Ishikawa (cell line): ENCODE measurements at regions not wholly inside any gene's neighbourhood (a gene's known extent, or its start where the extent isn't known, plus 50 kb on each side); places are given as distances from the start of the nearest gene placed in this dataset.

ENCODE experiments used
- CEBPB ChIP-seq: IDR thresholded peaks from 2 replicates; pipeline ENCODE4 v1.6.1; 2012
- CREB1 ChIP-seq: IDR thresholded peaks from 2 replicates; pipeline ENCODE4 v1.6.1; 2012; ENCODE audit warnings: low read depth
- EGR1 ChIP-seq: IDR thresholded peaks from 2 replicates; pipeline ENCODE4 v1.6.1; 2012
- EP300 ChIP-seq: IDR thresholded peaks from 2 replicates; pipeline ENCODE4 v1.6.1; 2012; ENCODE audit warnings: borderline replicate concordance
- FOXM1 ChIP-seq: IDR thresholded peaks from 2 replicates; pipeline ENCODE4 v1.6.1; 2012; ENCODE audit warnings: low read depth, borderline replicate concordance
- NFIC ChIP-seq: IDR thresholded peaks from 2 replicates; pipeline ENCODE4 v1.6.1; 2012
- RAD21 ChIP-seq: IDR thresholded peaks from 2 replicates; pipeline ENCODE4 v1.6.1; 2012; ENCODE audit warnings: low read depth
- TAF1 ChIP-seq: IDR thresholded peaks from 2 replicates; pipeline ENCODE4 v1.6.1; 2012; ENCODE audit warnings: low read depth, mild to moderate bottlenecking
- TCF12 ChIP-seq: IDR thresholded peaks from 2 replicates; pipeline ENCODE4 v1.6.1; 2012; ENCODE audit warnings: low read depth
- TEAD4 ChIP-seq: IDR thresholded peaks from 2 replicates; pipeline ENCODE4 v1.6.1; 2012
- YY1 ChIP-seq: IDR thresholded peaks from 2 replicates; pipeline ENCODE4 v1.6.1; 2012; ENCODE audit warnings: low read depth
- ZBTB7A ChIP-seq: IDR thresholded peaks from 2 replicates; pipeline ENCODE4 v1.6.1; 2012; ENCODE audit warnings: low read depth
- TF ChIP-seq, protein P1 (sequence below): IDR thresholded peaks from 2 replicates; pipeline ENCODE4 v1.6.1; 2012
- TF ChIP-seq, protein P2 (sequence below): IDR thresholded peaks from 2 replicates; pipeline ENCODE4 v1.6.1; 2012
- TF ChIP-seq, protein P3 (sequence below): IDR thresholded peaks from 2 replicates; pipeline ENCODE4 v1.6.1; 2012; ENCODE audit warnings: low read depth, mild to moderate bottlenecking

DNA sequence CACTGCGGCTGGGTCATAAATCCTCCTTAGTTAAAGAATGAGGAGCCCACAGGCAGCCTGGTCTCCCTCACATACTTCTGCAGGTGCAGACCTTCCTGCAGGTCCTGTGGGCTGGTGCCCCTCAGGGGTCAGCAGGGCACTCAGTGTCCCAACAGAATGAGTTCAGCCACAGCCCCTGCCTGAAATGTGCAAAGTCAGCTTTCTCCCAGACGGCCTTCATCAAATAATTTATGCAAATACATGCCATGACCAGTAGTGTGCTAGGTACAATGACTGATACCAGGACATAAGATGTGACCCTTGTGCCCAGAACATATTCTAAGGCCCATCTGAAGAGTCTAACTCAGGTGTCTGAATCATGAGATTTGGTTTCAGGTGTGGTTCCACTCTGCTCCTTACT, 703.4 kb downstream of the TBC1D22A start:
- TF ChIP-seq TAF1: no peak
- no peak for TF ChIP-seq CEBPB
- no peak for TF ChIP-seq EGR1
- TF ChIP-seq, protein P1, sequence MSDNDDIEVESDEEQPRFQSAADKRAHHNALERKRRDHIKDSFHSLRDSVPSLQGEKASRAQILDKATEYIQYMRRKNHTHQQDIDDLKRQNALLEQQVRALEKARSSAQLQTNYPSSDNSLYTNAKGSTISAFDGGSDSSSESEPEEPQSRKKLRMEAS: no peak
- no peak for TF ChIP-seq RAD21
- TF ChIP-seq FOXM1: no peak
- TF ChIP-seq ZBTB7A: no peak

DNA sequence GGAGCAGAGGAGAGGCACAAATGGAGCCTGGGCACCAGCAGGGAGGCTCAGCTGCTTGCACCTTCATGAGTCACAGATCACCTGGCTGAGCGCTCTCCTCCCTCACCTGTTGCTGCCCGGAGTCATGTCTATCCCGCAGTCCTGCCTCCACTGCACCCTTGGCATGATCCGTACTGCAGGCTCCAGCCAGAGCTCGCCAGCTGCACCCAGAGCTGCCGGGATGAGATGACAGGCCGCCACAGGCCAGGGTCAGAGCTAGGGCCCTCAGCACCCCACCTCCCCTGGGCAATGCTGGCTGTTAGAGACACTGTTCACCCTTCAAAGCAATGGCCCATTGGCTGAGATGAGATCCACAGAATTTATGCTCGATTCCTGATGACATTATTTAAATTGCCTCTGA, 702.8 kb downstream of the TBC1D22A start:
- TF ChIP-seq, protein P2, sequence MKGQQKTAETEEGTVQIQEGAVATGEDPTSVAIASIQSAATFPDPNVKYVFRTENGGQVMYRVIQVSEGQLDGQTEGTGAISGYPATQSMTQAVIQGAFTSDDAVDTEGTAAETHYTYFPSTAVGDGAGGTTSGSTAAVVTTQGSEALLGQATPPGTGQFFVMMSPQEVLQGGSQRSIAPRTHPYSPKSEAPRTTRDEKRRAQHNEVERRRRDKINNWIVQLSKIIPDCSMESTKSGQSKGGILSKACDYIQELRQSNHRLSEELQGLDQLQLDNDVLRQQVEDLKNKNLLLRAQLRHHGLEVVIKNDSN: no peak
- no peak for TF ChIP-seq TAF1

DNA sequence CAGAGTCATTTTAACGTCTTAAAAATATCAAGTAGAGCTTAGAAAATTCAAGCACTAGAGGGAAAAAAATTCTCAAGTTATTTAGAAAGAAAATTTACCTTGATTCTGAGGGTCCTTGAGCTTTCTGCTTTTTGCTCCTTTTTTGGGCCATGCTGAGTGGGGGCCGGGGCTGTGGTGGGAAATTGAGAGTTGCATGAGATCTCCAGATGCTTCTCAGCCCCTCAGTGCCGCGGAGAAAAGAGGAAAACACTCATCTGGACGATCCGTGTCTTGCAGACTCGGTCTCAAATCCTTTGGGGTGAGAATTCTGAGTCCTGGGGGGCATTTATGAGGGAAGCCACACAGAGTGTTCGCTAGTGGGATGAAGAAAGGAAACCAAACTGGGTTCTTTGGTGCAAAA, 700.8 kb downstream of the TBC1D22A start:
- TF ChIP-seq RAD21 (no peak), CREB1 (no peak), YY1 (no peak), EGR1 (no peak)
- TF ChIP-seq, protein P3, sequence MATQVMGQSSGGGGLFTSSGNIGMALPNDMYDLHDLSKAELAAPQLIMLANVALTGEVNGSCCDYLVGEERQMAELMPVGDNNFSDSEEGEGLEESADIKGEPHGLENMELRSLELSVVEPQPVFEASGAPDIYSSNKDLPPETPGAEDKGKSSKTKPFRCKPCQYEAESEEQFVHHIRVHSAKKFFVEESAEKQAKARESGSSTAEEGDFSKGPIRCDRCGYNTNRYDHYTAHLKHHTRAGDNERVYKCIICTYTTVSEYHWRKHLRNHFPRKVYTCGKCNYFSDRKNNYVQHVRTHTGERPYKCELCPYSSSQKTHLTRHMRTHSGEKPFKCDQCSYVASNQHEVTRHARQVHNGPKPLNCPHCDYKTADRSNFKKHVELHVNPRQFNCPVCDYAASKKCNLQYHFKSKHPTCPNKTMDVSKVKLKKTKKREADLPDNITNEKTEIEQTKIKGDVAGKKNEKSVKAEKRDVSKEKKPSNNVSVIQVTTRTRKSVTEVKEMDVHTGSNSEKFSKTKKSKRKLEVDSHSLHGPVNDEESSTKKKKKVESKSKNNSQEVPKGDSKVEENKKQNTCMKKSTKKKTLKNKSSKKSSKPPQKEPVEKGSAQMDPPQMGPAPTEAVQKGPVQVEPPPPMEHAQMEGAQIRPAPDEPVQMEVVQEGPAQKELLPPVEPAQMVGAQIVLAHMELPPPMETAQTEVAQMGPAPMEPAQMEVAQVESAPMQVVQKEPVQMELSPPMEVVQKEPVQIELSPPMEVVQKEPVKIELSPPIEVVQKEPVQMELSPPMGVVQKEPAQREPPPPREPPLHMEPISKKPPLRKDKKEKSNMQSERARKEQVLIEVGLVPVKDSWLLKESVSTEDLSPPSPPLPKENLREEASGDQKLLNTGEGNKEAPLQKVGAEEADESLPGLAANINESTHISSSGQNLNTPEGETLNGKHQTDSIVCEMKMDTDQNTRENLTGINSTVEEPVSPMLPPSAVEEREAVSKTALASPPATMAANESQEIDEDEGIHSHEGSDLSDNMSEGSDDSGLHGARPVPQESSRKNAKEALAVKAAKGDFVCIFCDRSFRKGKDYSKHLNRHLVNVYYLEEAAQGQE: no peak

DNA sequence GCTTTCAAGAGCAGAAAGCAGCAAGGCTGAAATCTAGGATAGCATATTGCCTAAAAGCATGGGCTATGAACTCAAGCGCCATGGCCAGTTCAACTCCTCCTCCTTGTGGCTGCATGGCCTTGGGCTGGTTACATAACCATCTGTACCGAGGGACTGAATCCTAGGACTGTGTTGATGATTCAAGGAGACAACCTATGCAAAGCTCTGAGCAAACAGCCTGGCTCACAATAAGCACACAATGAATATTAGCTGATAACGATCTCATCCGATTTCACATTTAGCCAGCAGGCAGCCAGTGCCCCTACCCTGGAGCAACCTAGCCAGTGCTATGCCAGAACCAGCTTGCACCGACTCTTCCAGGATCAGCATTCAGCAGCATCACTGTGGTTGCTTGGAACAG, 698.4 kb downstream of the TBC1D22A start:
- TF ChIP-seq EP300 (no peak), CEBPB (no peak), FOXM1 (no peak), TCF12 (no peak), CREB1 (no peak), YY1 (no peak), RAD21 (no peak), TEAD4 (no peak), NFIC (no peak), TAF1 (no peak)
- TF ChIP-seq, protein P3: no peak
- TF ChIP-seq, protein P2: no peak
- TF ChIP-seq, protein P1: no peak

DNA sequence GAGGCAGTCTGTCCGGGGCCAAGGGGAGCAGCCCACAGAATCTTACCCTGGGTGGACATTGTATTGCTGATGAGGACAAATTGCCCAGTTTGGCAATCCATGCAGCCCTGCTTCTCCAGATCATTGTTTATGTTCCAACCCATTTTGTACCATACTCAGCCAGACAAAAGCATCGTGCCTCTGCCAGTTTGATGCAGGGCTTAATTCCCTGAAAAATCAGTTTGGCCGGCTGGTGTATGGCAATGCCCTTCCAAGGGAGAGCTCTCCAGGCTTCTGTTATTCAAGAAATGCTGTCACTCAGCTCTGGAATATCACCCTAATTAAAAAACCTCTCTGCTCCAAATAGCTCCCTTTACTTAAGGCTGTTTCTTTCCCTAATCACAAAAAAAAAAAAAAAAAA, 697.7 kb downstream of the TBC1D22A start:
- no peak for TF ChIP-seq TAF1
- TF ChIP-seq TEAD4: no peak

DNA sequence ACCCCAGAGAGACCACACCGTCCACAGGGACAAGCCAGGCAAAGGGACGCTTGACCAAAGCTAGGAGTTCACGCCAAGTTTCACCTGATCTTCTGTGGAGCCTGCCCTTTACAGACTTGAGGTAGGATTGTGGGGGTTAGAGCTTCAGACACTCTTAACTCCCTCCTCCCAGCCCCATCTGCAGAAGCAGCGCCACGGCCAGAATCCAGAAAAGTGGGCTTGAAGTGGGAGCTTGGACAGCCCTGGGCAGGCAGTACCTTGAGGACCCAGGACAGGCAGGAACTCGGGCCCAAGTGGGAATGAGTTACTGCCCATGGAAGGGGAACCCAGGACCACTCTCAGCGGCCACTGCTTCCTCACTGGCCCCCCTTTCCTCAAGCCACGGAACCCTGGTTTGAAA, 695.9 kb downstream of the TBC1D22A start:
- TF ChIP-seq ZBTB7A (no peak), RAD21 (no peak), YY1 (no peak), CREB1 (no peak), TEAD4 (no peak), TCF12 (no peak), FOXM1 (no peak), TAF1 (no peak), EGR1 (no peak), EP300 (no peak), NFIC (no peak), CEBPB (no peak)
- TF ChIP-seq, protein P1: no peak
- TF ChIP-seq, protein P2: no peak
- TF ChIP-seq, protein P3: no peak
